IPS-NIHi11 (cell line): ENCODE measurements at regions not wholly inside any gene's neighbourhood (a gene's known extent, or its start where the extent isn't known, plus 50 kb on each side); places are given as distances from the start of the nearest gene placed in this dataset.
"Not testable (repeated sequence)": the region's sequence is repeated elsewhere in the genome, so short reads cannot be mapped to it uniquely, and the experiment has no call there.

ENCODE experiments used
- DNase-seq: peaks from one replicate; pipeline ENCODE4 v3.0.0; 2012; ENCODE audit warnings: mixed read lengths, low spot score

DNA sequence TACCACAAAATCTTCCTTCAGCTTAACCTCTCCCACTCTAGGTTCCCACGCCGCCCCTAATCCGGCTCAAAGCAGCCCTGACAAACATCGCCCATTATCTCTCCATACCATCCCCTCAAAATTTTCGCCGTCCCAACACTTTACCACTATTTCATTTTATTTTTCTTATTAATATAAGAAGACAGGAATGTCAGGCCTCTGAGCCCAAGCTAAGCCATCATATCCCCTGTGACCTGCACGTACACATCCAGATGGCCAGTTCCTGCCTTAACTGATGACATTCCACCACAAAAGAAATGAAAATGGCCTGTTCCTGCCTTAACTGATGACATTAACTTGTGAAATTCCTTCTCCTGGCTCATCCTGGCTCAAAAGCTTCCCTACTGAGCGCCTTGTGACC is 243.4 kb upstream of the PROK2 start:
- not testable (repeated sequence) for DNase-seq

DNA sequence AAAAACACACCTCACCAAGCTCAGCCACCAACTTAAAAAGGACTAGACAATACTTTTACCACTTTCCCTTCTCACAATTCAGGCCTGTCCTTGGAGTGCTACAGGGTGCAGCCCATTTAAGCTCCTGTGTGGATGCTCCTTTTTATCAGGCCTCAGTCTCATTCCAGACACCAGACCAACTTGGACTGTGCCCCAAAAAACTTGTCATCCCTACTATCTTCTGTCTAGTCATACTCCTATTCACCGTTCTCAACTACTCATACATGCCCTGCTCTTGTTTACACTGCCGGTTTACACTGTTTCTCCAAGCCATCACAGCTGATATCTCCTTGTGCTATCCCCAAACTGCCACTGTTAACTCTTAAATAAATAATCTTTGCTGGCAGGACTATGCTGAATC is 242.8 kb upstream of the PROK2 start:
- DNase-seq: not testable (repeated sequence)

DNA sequence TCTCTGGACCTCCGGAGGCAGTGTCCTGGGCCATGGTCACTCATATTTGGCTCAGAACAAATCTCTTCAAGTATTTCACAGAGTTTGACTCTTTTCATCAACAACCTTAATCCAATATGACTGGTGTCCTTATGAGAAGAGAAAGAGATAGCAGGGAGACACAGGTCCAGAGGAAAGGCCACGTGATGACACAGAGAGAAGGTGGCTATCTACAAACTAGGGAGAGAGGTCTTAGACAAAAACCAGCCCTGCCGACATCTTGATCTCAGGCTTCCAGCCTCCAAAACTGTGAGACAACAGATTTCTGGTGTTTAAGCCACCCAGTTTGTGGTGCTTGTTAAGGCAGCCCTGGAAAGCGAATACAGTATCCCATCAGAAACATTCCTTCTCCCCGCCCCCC is 237.1 kb upstream of the PROK2 start:
- DNase-seq: no peak

DNA sequence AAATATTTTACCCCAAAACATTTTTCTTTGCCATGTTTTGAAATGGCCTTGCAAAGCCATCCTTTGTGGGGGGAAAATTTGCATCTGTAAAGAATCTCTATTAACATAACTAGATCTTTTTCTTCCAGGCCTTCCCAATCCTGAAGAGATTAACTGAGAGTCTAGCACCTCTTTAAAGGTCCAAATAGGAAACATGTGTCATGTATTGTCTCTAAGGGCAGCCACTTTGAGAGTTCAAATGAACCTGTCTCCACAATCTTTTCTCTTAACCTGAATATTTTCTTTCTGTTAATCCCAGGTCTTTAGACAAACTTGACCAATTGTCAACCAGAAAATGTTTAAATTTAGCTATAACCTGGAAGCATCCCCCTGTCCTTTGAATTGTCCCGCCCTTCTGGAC is 236.6 kb upstream of the PROK2 start:
- no peak for DNase-seq

DNA sequence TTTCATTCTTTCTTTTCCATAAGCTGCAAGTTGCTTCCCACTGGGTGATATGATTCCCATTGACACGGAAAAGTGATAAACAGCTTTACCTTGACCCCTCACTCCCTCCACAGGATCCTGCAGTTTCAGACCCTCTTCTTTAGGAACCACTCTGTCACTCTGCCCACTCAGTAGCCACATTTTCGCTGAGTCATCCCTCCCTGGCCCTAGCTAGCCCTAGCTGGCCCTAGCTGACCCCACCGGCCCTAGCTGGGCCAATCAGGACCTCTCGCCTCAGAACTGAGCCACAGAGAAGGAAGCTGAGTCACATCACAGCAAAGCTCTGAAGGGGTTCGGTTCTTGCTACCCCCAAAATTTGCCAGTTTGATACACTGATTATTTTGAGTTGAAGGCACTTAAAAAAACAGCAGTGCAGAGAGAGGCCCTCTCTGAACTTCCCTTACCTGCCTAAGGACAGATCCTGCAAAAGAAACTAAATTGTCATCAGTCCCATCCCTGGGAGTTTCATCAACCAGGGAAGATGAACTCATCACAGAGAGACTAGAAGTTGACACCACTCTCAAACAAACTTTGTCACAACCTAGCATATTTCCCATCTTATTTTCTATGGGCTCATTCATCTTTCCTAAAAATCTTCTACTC is 233.5 kb upstream of the PROK2 start:
- no peak for DNase-seq

DNA sequence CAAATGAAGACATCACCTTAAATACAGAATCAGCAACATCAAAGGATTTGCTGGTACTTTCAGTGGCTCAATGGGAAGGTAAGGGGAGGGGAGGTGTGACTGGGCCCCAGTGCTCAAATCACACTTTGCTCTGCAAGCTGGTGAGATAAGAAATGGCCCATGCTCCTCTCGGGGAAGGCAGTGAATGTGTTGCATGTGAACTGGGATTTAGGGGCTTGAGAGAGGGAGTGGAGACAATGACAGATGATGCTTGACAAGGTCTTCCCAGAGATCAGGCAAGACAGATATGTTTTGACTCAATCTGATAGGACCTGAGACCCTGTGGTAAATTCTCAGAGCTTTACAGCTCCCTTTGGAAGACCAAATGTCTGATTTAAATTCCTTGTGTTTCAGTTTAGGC is 233.0 kb upstream of the PROK2 start:
- DNase-seq: no peak

DNA sequence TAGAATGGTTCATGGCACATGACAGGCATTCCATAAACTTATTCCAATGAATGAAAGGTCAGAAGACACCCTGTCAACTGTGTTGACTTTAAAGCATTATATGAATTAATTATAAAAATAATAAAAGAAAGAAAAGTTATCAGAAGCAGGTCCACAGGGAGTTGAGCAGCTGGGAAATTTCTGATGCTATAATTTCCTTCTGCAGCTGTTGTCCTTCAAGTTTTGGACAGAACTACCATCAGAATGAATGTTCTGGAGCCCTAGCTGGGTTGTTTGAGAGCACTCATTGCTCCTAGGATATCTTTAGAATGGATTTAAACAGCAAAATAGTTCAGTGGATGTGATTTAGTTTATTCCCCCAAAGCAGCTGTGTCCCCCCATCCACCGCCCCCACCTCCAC is 232.4 kb upstream of the PROK2 start:
- DNase-seq: no peak

DNA sequence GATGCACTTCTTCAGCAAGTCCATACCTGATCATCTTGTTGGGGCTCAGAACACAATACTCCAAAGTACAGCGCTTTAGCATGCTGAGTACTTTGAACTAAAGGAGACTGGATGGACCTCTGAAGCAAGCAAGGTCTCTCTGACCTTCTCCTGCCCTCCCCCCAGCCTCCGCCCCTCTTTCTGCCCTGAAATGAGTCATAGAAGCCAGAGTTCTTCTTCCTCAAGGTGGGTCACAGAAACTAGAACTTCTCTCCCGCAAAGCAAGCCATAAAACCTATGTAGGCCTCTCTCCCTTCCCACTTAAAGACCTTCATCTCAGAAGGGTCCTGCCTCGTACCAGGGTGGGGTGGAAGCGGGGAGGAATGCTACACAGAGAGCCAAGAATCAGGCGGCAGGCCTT is 230.5 kb upstream of the PROK2 start:
- DNase-seq: no peak

DNA sequence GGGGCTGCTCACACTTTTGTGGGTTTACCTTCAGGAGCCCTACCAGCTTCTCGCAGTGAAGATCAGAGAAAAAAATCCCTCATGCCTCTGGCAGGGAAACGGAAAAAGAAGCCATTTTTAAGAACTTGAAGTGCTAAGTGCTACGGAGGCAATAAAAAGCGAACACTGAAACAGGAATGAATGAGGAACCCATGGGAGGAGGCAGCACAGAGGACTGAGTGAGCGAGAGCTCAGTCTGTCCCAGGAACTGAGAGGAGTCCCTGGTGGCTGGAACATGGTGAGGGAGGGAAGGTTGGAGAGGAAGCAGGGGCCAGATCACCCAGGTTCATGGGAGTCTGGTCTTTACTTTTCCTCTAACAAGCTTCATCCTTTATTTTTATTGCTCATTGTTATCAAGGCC is 228.1 kb upstream of the PROK2 start:
- no peak for DNase-seq

DNA sequence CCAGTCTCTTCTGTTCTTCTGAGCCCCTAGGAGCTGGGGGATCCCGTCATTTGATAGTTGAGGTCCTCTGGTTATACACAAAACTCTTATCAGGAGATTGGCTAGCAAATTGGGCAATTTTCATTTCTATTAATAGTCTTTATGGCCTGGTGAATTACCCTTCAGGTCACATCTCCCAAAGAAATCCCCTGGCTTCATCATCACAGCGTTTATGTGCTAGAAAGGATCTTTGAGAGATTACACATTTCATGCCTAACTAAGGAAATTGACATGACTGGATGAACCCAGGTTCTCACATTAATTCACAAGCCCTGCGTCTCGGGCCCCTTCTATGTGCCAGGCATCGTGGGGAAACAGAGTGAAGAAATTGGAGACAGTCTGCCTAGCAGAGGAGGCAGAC is 227.4 kb upstream of the PROK2 start:
- DNase-seq: no peak

DNA sequence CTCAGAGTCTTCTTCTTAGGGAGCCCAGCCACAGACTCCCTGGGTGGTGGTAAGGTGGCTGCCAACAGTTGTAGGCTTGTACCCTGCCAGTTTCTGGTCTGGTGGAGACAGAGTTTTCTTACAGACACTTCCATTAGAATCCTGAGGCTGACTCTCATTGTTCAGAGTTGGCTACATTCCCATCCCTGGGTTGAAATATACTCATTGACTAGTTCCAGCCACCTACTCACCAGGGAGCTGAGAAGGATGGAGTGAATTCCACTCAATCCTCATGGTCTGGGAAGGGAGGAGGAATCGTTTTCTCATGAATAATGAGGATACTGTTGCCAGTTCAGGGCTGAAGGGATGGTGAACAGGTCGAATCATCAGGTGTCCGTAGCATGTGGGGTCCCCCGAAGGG is 226.5 kb upstream of the PROK2 start:
- peak; percentile 37 for DNase-seq

DNA sequence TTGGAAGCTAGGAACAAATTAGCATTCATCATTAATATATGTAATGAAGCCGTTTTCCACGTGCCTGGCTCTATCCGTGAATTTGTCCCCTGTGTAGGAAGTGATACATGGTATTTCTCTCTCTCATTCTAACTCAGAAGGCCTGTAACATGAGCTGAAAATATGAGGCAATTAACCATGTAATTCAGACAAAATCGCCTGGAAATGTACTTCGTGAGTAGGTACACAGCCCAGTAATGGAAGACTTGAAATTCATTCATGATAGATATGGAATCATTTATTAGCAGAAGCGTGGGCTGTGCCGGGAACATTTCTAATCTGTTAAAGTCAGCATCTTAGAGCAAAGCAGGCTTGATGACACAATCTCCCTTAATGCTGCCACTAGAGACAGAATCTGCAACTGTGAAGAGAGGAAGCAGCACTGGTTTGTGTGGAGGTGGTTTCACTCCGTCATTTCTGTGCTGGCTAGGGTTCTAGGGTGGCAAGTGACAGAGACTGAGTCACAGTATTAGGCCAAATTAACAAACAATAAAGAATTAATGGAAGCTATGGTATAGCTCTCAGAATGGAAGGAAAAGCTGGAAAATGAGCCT is 225.0 kb upstream of the PROK2 start:
- no peak for DNase-seq

DNA sequence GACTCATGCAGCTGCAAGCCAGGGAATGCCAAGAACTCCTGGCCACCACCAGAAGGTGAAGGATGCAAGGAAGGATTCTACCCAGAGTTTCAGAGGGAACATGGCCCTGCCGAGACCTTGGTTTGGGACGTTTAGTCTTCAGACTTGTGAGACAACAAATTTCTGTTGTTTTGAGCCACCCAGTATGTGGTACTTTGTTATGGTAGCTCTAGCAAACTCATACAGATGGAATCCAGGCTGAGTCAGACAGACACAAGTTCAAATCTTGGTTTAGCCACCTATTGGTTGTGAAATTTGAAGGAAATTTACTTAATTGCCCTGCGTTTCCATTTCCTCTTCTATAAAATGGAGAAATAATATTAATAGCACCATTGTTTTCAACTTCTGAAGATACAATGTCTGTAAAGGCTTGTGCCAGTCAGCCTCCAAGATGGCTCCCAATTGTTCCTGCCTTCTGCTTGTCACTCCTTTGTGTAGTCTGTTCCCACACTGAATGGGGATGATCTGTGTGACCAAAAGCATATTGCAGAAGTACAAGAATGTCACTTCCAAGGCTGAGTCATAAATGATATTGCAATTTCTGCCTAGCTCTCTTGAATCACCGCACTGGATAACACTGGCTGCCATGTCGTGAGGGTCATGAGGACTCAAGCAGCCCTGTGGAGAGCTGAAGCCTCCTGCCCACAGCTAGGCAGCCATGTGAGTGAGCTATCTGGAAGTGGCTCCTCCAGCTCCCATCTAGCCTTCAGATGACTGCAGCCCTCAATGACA is 223.5 kb upstream of the PROK2 start:
- no peak for DNase-seq

DNA sequence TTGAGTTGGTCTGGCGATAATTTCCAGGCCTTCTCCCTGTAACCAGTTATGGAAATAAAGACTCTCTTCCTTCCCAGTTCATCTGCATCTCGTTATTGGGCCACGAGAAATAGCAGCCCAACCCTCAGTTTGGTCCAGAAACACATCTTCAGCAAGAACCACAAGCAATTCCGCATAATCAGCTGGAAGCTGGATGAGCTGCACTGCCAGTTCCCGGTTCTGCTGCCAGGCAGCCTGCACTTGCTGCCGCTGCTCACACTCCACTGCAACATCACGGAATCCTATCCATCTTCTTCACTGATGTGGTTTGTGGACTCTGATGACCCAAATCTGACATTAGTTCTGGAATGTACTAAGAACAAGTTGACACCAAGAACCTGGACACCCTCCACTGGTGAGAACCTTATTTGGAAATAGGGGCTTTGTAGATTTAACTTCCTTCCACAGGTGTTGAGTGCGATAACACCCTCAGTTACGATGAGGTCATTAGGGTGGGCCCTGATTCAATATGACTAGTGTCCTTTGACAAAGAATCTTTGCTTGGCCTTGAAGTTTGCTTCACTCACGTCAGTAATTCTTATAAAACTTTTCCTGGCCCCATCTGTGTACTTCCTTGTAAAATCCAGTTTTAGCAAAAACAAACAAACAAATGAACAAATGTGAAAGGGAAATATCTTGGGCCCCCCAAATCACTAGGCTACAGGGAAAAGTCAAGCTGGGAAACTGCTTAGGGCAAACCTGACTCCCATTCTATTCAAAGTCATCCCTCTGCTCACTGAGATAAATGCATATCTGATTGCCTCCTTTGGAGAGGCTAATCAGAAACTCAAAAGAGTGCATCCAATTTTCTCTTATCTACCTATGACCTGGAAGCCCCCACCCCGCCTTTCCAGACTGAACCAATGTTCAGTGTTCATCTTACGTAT is 221.9 kb upstream of the PROK2 start:
- no peak for DNase-seq

DNA sequence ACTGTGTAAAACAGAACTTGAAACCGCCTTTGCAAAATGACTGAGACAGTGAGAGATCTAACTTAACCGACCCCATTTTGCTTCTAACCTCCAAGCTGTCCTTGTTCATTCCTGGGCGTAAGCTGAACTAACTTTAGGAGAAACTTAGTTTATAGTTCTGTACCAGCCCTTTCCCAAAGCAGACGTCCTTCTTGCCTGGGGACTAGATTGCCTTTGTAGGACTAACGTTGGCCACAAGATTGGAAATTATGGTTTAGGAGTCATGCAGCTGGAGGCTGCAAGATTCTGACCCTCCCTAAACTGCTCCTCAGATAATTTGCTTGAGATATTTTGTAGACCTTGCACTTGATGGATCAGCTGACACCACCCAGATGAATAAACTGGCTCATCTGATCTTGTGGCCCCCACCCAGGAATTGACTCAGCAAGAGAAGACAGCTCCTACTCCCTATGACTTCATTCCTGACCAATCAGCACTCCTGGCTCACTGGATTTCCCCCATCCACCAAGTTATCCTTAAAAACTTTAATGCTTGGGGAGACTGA is 219.9 kb upstream of the PROK2 start:
- DNase-seq: no peak

DNA sequence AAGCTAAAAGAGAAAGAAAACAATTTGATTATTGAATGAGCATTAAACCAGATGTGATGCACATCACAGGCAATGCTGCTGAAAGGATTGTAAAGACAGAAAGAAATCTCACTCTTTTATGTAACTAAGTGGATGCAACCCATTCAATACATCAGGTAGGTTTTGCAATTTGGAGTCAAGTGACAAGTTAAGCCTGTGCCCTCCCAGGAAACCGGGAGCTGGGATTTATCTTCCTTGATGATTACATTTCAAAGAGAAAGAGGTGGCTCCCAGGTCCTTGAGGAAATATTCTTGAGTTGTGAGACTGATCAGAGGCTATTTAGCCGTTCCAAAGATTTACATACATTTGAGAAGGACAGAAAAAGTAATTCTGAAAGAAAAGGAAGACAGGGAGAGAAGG is 219.0 kb upstream of the PROK2 start:
- DNase-seq: no peak

DNA sequence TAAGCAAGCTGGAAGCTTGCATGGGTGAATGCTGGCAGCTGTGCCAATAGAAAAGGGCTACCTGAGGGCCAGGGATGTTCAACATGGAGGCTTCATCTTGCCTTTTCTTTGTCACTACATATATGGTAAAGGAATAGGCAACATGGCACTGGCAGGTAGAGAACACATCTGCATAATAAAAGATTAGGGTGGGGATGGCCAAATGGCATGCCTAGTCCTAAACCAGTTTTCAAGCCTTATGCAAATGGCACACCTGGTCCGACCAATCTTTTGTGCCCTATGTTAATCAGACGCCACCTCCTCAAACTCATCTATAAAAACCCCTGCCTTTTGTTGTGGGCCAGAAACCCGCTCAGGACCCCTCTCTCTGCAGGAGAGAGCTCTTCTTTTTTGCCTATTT is 216.8 kb upstream of the PROK2 start:
- no peak for DNase-seq

DNA sequence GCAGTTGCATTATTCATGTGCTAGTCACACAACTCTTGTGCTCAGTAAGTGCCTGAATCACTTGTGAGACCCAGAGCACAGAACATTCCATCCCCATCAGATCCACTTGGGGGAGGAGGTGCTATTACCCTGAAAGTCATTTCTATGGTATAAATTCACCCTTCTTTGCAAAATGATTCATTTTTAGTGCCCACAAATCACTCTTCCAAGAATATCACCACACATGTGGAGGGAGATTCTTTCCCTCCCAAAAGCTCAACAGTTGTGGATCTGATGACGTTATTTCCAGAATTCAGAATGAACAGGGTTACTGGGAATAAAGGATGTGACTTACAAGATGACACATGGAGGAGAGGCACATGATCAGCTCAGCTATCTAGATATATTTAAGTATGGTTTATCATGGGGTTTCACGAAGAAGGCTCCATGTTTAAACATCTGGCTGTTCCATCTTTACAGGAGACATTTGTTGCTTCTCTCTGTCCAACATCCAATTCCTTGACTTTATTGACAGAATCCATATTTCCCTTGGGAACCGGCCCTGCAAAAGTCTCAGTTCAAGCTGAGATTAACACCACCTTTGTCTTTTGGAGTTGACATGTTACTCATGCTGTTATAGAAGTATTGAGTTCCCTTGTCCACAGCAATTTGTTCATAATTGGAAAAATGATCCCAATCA is 214.2 kb upstream of the PROK2 start:
- DNase-seq: no peak

DNA sequence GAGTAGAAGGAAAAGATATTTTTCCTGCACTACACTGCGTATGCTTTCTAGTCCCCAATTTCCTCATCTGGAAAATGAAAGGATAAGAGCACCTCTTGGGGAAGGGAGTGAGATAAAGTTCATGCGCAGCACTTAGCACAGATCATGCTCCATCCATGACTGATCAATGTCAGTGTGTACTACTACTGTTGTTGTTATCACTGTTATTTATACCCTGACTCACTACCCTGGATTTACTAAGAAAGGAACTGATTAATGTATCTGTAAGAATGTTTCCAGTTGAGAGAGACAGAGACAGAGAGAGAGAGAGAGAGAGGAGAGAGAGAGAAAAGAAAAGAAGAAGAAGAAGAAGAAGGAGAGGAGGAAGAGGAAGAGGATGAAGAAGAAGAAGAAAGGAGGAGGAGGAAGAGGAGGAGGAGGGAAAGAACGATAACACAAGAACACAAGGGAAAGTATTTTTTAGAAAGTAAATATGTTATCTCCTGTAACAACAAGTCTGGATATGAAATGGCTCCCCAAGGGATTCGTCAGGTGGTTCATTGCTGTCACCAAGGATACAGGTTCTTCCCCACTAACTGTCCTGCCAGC is 212.2 kb upstream of the PROK2 start:
- DNase-seq: no peak

DNA sequence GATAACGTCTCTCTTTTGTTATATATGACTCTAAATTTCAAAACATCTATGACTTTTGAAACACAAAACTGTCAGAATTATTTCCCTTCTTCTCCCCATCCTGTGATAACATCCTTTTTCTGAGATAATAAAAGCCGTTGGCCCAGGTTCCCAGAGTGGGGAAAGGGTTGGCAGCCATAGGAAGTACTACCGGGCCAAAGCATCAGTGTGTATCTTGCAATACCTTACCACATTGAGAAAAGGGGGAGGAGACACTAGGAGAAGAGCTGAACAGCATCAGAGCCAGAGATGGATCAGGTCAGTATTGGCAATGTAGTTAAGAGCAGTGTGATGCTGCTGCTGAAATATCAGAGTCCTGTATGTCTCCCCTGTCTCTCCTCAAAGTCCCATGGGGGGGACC is 210.0 kb upstream of the PROK2 start:
- DNase-seq: no peak

DNA sequence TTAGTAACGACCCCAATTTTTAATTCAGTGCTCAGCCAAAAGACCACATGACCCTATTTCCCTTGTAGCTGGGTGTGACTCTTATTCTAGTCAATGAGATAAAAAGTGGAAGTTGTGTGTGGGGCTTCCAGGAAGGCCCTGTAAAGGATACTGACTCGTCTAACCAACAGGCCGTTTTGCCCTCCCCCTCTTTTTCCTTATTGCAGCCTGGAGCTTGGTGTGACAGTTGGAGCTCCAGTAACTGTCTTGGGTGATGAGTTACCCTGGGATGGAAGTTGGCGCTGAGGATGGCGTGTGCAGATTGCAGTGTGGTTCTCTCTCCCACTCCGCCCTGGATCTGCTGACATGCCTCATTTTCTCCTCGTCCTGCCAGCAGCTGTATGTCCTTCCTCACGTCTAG is 209.3 kb upstream of the PROK2 start:
- no peak for DNase-seq
